ENCODE measurements at regions not wholly inside any gene's neighbourhood (a gene's known extent, or its start where the extent isn't known, plus 50 kb on each side); places are given as distances from the start of the nearest gene placed in this dataset.
"Not testable (repeated sequence)": the region's sequence is repeated elsewhere in the genome, so short reads cannot be mapped to it uniquely, and the experiment has no call there.

GRCh38 chr11:126149759-126150625 is 61.5 kb downstream of the RPUSD4 start:
- Mint-ChIP-seq H3K4me1 (no peaks in the 10 kb centered on the region), H3K4me3 (no peak overlapping the region), H3K9me3 (no peaks in the 10 kb centered on the region), H3K27ac (no peak overlapping the region), H3K36me3 (ENCODE audit: low read depth) (no peaks in the 10 kb centered on the region), H3K27me3 (peaks cover 9% of the 10 kb centered on the region)
- ChIA-PET POLR2A (no interaction called here), CTCF (no interaction called here)
- no peak for DNase-seq

DNA sequence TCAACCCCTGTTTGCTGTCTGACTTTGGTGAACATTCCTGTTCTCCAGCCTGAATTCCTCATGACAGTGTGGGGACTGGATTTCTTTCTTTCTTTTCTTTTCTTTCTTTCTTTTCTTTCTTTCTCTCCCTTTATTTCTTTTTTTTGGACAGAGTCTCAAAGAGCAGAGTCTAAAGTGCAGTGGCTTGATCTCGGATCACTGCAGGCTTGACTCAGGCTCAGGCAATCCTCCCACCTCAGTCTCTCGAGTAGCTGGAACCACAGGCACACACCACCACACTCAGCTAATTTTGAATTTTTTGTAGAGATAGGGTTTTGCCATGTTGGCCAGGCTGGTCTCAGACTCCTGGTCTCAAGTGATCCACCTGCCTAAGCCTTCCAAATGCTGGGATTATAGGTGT is 63.1 kb downstream of the RPUSD4 start:
- Mint-ChIP-seq H3K4me3 (no peak overlapping the region), H3K27ac (no peak overlapping the region), H3K4me1 (no peaks in the 10 kb centered on the region), H3K27me3 (peaks cover 9% of the 10 kb centered on the region), H3K9me3 (no peaks in the 10 kb centered on the region), H3K36me3 (ENCODE audit: low read depth) (no peaks in the 10 kb centered on the region)
- ChIA-PET CTCF (no interaction called here), POLR2A (no interaction called here)
- DNase-seq, result no peak

DNA sequence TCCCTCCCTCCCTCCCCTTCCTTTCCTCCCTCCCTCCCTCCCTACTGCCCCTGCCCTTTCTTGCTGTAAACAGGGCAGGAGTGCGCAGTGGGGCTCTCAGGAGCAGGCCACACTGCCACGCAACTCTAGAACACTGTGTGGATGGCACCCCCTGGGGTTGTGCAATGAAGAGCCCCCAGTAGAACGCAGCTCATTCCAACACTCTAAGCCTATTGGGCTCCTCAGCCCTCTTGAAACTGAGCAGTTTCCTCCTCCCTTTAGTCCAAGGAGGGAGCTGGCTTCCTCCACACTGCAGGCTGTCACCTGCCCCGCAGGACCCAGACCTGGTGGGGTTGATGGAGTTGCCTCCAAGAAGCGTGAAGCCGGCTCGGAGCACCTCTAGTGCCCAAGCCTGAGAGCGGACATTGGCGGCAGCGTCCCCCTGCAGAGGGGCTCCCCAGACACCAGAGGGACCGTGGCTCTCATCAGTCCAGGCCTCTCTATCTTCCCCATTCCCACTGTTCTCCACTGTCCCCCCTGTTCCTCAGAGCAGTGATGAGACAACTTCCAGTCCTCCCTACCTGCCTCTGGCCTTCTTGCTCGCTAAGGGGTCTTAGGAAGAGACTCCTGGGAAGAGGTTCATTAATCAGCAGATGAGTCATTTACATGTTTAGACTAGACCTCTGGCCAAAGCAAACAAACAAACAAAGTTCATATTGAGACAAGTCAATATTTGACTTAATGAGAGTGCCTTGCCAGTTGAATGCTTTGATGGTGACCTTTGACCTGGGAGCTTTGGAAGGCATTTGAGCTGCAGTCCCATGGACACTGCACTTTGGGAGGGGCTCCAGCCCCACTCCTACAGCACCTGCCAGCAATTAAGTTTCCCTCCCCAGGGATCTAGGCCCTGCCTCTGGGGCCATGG is 64.0 kb downstream of the RPUSD4 start:
- POLR2A ChIA-PET, result no interaction called here
- H3K27me3 Mint-ChIP-seq, result peaks cover 4% of the 10 kb centered on the region
- H3K36me3 Mint-ChIP-seq (ENCODE audit: low read depth), result no peaks in the 10 kb centered on the region
- CTCF ChIA-PET, result no interaction called here
- no peak for DNase-seq
- no peaks in the 10 kb centered on the region for H3K9me3 Mint-ChIP-seq
- H3K4me3 Mint-ChIP-seq, result no peak overlapping the region
- H3K4me1 Mint-ChIP-seq, result no peaks in the 10 kb centered on the region
- no peak overlapping the region for H3K27ac Mint-ChIP-seq

GRCh38 chr11:126146454-126147192 is 64.8 kb downstream of the RPUSD4 start:
- ChIA-PET CTCF (no interaction called here), POLR2A (no interaction called here)
- H3K9me3 Mint-ChIP-seq, result no peaks in the 10 kb centered on the region
- no peak overlapping the region for H3K27ac Mint-ChIP-seq
- no peak for DNase-seq
- no peaks in the 10 kb centered on the region for H3K4me1 Mint-ChIP-seq
- no peaks in the 10 kb centered on the region for H3K36me3 Mint-ChIP-seq (ENCODE audit: low read depth)
- H3K4me3 Mint-ChIP-seq, result no peak overlapping the region
- H3K27me3 Mint-ChIP-seq, result no peaks in the 10 kb centered on the region

DNA sequence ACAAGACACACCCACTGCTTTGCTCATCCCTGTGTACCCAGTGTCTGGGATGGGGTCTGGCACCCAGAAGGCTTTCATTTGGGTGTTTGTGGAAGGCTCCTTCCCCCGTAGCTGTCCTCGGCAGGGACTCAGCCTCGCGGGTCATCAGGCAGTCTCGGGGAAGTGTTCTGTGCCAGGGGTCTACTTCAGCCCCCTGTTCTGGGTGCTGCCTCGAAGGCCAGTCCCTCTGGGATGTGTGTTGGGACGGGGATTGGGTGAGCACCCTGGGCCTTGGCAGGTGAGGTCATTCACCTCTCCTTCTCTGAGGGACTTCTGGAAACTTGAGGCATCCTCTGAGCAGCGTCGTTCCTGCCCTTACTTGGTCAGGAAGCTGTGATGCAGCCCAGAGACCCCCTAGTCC is 65.5 kb downstream of the RPUSD4 start:
- Mint-ChIP-seq H3K27ac (no peak overlapping the region), H3K4me3 (no peak overlapping the region), H3K36me3 (ENCODE audit: low read depth) (no peaks in the 10 kb centered on the region), H3K4me1 (no peaks in the 10 kb centered on the region), H3K27me3 (peaks cover 5% of the 10 kb centered on the region), H3K9me3 (no peaks in the 10 kb centered on the region)
- DNase-seq, result no peak
- ChIA-PET CTCF (no interaction called here), POLR2A (no interaction called here)

DNA sequence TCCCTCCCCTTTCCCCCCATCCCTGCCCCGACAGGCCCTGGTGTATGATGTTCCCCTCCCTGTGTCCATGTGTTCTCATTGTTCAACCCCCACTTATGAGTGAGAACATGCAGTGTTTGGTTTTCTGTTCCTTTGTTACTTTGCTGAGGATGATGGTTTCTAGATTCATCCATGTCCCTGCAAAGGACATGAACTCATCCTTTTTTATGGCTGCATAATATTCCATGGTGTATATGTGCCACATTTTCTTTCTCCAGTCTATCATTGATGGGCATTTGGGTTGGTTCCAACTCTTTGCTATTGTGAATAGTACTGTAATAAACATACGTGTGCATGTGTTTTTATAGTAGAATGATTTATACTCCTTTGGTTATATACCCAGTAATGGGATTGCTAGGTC is 68.0 kb downstream of the RPUSD4 start:
- H3K4me3 Mint-ChIP-seq; H3K27ac Mint-ChIP-seq; H3K4me1 Mint-ChIP-seq; H3K36me3 Mint-ChIP-seq (ENCODE audit: low read depth); POLR2A ChIA-PET; DNase-seq; H3K9me3 Mint-ChIP-seq; CTCF ChIA-PET: not testable (repeated sequence)
- peaks cover 16% of the 10 kb centered on the region for H3K27me3 Mint-ChIP-seq

GRCh38 chr11:126140926-126141280 is 70.5 kb downstream of the RPUSD4 start:
- no peak overlapping the region for H3K27ac Mint-ChIP-seq
- H3K4me3 Mint-ChIP-seq, result no peak overlapping the region
- H3K36me3 Mint-ChIP-seq (ENCODE audit: low read depth), result no peaks in the 10 kb centered on the region
- H3K27me3 Mint-ChIP-seq, result peaks cover 20% of the 10 kb centered on the region
- POLR2A ChIA-PET, result no interaction called here
- H3K4me1 Mint-ChIP-seq, result no peaks in the 10 kb centered on the region
- CTCF ChIA-PET, result no interaction called here
- DNase-seq, result no peak
- H3K9me3 Mint-ChIP-seq, result no peaks in the 10 kb centered on the region

- DNase-seq, result no peak
- H3K27me3 Mint-ChIP-seq, result peaks cover 20% of the 10 kb centered on the region
- no peaks in the 10 kb centered on the region for H3K9me3 Mint-ChIP-seq
- no peak overlapping the region for H3K4me3 Mint-ChIP-seq
- CTCF ChIA-PET, result no interaction called here
- H3K27ac Mint-ChIP-seq, result no peak overlapping the region
- H3K4me1 Mint-ChIP-seq, result no peaks in the 10 kb centered on the region
- POLR2A ChIA-PET, result no interaction called here
- H3K36me3 Mint-ChIP-seq (ENCODE audit: low read depth), result no peaks in the 10 kb centered on the region
Observed at GRCh38 chr11:126140201-126140925, 71.1 kb downstream of the RPUSD4 start.

DNA sequence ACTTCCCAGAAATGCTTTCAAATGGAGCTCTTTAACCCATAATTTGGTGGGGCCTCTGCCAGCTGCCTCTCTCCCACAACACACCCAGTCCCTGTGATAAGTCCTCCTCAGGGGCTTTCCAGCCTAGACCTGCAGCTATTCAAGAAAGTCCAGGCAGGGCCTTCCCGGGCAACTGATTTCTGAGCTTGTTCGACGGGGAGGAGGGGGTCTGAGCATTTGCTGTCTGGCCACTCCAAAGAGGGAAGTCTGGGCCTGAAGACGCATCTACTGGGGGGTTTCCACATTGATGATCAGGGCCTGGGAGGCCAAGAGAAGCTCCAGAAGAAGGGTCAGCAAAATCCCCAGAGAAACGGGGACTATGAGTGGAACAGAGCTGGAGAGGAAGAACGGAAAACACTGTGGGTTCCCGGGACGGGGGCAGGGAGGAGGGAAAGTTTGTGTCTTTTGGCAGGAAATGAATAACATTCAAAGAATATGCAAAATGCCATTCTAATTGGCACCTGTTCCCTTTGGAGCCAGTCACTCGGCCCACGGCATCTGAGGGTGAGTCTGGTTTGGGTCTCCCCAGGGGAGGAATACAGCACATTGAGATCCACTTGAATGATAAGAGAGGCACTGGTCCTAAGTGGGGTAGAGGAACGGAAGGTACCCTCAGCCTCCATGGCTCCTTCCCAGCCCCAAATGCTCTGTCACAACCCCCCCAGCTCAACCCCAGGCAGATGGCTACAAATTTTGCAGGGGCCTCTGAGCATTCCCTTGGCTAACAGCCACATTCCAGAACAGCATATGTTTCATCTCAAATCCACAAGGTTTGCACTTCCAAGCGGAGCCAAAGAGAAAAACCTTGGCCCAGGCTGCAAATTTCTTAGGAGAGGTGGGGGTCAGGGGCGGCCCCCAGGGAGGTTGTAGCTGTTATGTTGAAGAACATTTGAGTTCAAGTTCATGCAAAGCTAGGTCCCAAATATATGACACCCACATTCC is 72.0 kb downstream of the RPUSD4 start:
- Mint-ChIP-seq H3K27ac (no peak overlapping the region), H3K27me3 (peaks cover 23% of the 10 kb centered on the region), H3K4me3 (no peak overlapping the region), H3K36me3 (ENCODE audit: low read depth) (no peaks in the 10 kb centered on the region), H3K4me1 (no peaks in the 10 kb centered on the region), H3K9me3 (no peaks in the 10 kb centered on the region)
- no peak for DNase-seq
- ChIA-PET POLR2A (interaction anchor here (0.6 kb wide), 1 partner anchor 126 kb away, joined by 3 read pairs; no protein-coding TSS in a partner anchor), CTCF (no interaction called here)

- Mint-ChIP-seq H3K4me3 (no peak overlapping the region), H3K4me1 (no peaks in the 10 kb centered on the region), H3K27ac (no peak overlapping the region), H3K27me3 (peaks cover 24% of the 10 kb centered on the region), H3K36me3 (ENCODE audit: low read depth) (no peaks in the 10 kb centered on the region), H3K9me3 (no peaks in the 10 kb centered on the region)
- DNase-seq, result no peak
- ChIA-PET CTCF (no interaction called here), POLR2A (interaction anchor here (0.6 kb wide), 1 partner anchor 125 kb away, joined by 3 read pairs; no protein-coding TSS in a partner anchor)
Observed at GRCh38 chr11:126138636-126139035, 72.8 kb downstream of the RPUSD4 start.

- Mint-ChIP-seq H3K27me3 (peaks cover 24% of the 10 kb centered on the region), H3K9me3 (no peaks in the 10 kb centered on the region), H3K36me3 (ENCODE audit: low read depth) (no peaks in the 10 kb centered on the region), H3K4me1 (no peaks in the 10 kb centered on the region), H3K27ac (no peak overlapping the region), H3K4me3 (no peak overlapping the region)
- ChIA-PET POLR2A (no interaction called here), CTCF (no interaction called here)
- DNase-seq, result no peak
Observed at GRCh38 chr11:126137136-126137535, 74.3 kb downstream of the RPUSD4 start.

DNA sequence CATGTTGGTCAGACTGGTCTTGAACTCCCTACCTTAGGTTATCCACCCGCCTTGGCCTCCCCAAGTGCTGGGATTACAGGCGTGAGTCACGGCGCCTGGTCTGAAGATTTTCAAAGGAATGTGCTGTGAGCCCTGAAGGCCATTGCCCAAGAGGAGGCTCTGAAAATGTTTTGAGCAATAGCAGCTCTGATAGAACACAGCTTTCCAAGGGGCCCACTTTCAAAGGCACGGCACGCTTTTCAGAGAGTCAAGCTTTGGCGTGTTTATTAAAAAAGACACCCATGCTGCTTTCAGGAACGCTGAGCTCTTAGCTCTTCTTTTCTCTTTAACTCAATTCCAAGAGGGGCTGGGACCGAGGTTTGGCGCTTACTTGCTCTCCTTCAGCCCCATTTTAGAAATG is 73.8 kb upstream of the CDON start:
- ChIA-PET POLR2A (no interaction called here), CTCF (no interaction called here)
- no peaks in the 10 kb centered on the region for H3K9me3 Mint-ChIP-seq
- no peak for DNase-seq
- no peaks in the 10 kb centered on the region for H3K36me3 Mint-ChIP-seq (ENCODE audit: low read depth)
- peaks cover 24% of the 10 kb centered on the region for H3K27me3 Mint-ChIP-seq
- no peak overlapping the region for H3K4me3 Mint-ChIP-seq
- no peaks in the 10 kb centered on the region for H3K4me1 Mint-ChIP-seq
- H3K27ac Mint-ChIP-seq, result no peak overlapping the region
